Astrocyte (in vitro differentiated cells and primary cell): ENCODE measurements at regions not wholly inside any gene's neighbourhood (a gene's known extent, or its start where the extent isn't known, plus 50 kb on each side); places are given as distances from the start of the nearest gene placed in this dataset.
"Not testable (repeated sequence)": the region's sequence is repeated elsewhere in the genome, so short reads cannot be mapped to it uniquely, and the experiment has no call there.

ENCODE experiments used
- EZH2 ChIP-seq: IDR thresholded peaks from 2 replicates; pipeline ENCODE4 v1.6.1; 2012; ENCODE audit warnings: mild to moderate bottlenecking, low read length, inconsistent platforms; ENCODE audit not compliant: insufficient read depth
- TF ChIP-seq, protein P1 (sequence below): IDR thresholded peaks from 2 replicates; pipeline ENCODE4 v1.5.1; 2011; ENCODE audit warnings: low read depth, mild to moderate bottlenecking, inconsistent platforms, low read length, moderate library complexity; ENCODE audit not compliant: insufficient read depth

DNA sequence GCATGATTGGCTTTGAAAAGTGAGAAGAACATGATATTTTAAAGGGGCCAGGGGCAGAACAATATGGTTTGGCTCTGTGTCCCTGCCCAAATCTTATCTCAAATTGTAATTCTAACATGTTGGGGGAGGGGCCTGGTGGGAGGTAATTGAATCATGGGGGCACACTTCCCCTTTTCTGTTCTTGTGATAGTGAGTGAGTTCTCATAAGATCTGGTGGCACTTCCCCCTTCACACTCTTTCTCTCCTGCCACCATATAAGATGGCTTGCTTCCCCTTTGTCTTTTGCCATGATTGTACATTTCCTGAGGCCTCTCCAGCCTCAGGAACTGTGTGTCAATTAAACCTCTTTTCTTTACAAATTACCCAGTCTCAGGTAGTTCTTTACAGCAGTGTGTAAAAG lies 85.9 kb upstream of the C1QTNF3 start:
- TF ChIP-seq, protein P1, sequence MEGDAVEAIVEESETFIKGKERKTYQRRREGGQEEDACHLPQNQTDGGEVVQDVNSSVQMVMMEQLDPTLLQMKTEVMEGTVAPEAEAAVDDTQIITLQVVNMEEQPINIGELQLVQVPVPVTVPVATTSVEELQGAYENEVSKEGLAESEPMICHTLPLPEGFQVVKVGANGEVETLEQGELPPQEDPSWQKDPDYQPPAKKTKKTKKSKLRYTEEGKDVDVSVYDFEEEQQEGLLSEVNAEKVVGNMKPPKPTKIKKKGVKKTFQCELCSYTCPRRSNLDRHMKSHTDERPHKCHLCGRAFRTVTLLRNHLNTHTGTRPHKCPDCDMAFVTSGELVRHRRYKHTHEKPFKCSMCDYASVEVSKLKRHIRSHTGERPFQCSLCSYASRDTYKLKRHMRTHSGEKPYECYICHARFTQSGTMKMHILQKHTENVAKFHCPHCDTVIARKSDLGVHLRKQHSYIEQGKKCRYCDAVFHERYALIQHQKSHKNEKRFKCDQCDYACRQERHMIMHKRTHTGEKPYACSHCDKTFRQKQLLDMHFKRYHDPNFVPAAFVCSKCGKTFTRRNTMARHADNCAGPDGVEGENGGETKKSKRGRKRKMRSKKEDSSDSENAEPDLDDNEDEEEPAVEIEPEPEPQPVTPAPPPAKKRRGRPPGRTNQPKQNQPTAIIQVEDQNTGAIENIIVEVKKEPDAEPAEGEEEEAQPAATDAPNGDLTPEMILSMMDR: not testable (repeated sequence)
- TF ChIP-seq EZH2: not testable (repeated sequence)
